ENCODE measurements at regions not wholly inside any gene's neighbourhood (a gene's known extent, or its start where the extent isn't known, plus 50 kb on each side); places are given as distances from the start of the nearest gene placed in this dataset.
A peak's percentile ranks its signal among the peaks of the same experiment; 100 is the strongest.

DNA sequence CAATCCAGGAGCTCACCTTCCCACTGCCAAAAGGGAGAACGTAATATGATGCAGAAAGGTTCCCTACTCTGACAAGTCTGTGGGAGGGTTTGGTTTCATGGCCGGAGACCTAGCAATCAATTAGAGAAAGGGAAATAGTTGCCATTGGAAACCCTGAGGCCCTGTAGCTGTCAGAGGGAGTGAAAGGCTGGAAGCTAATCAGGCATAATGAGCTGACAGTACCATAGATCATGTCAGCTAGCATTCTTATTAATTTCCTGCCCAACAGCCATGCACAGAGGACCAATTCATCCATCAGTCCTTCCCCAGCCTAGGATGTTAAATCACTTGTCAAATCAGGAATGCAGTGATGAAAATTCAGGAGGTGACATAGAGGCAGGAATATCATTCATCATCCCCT lies 527.3 kb downstream of the PLPP3 start:
- H3K36me3 Mint-ChIP-seq (ENCODE audit: low read depth), result peaks cover 5% of the 10 kb centered on the region
- no peak for TF ChIP-seq CTCF (IDR thresholded peaks at IDR 0.05)
- peaks cover 30% of the 10 kb centered on the region for H3K4me1 Mint-ChIP-seq
- peak; percentile 20 for DNase-seq
- no peak overlapping the region for H3K4me3 Mint-ChIP-seq
- peaks cover 20% of the 10 kb centered on the region for H3K9me3 Mint-ChIP-seq
- H3K27ac Mint-ChIP-seq, result peak overlapping the region; percentile 4
- H3K27me3 Mint-ChIP-seq (ENCODE audit: low read depth, poor library complexity), result no peaks in the 10 kb centered on the region

- Mint-ChIP-seq H3K27ac (no peak overlapping the region), H3K4me3 (no peak overlapping the region), H3K9me3 (peaks cover 20% of the 10 kb centered on the region), H3K27me3 (ENCODE audit: low read depth, poor library complexity) (no peaks in the 10 kb centered on the region), H3K4me1 (peaks cover 30% of the 10 kb centered on the region), H3K36me3 (ENCODE audit: low read depth) (peaks cover 5% of the 10 kb centered on the region)
- TF ChIP-seq CTCF (IDR thresholded peaks at IDR 0.05), result no peak
- DNase-seq, result no peak
Observed at GRCh38 chr1:56050911-56051310, 528.5 kb downstream of the PLPP3 start.

DNA sequence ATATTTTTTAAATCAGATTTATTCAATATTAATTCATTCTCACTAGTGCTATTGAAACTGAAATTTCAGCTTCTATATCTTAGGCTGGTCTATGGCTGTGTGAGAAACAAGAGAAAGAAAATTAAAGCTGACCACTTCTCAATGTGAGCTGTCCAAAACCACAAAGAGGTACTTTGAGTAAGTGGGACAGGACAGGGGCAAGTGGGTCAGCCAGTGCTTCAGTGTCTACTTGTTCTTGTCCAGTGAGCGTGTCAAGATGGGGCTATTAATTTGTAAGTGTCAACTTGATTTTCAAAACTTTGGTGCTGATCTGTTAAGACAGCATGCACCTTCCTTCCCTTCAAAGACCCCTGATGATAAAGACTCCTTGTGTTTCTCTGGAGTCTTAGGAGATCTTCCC lies 533.9 kb downstream of the PLPP3 start:
- H3K36me3 Mint-ChIP-seq (ENCODE audit: low read depth), result peaks cover 5% of the 10 kb centered on the region
- H3K4me3 Mint-ChIP-seq, result no peak overlapping the region
- peaks cover 7% of the 10 kb centered on the region for H3K4me1 Mint-ChIP-seq
- peaks cover 12% of the 10 kb centered on the region for H3K9me3 Mint-ChIP-seq
- DNase-seq, result no peak
- TF ChIP-seq CTCF (IDR thresholded peaks at IDR 0.05), result no peak
- peaks cover 8% of the 10 kb centered on the region for H3K27me3 Mint-ChIP-seq (ENCODE audit: low read depth, poor library complexity)
- no peak overlapping the region for H3K27ac Mint-ChIP-seq

GRCh38 chr1:56045062-56045461 lies 534.3 kb downstream of the PLPP3 start:
- no peak overlapping the region for H3K4me3 Mint-ChIP-seq
- DNase-seq, result no peak
- peaks cover 7% of the 10 kb centered on the region for H3K4me1 Mint-ChIP-seq
- TF ChIP-seq CTCF (IDR thresholded peaks at IDR 0.05), result no peak
- H3K27me3 Mint-ChIP-seq (ENCODE audit: low read depth, poor library complexity), result peaks cover 8% of the 10 kb centered on the region
- no peak overlapping the region for H3K27ac Mint-ChIP-seq
- peaks cover 5% of the 10 kb centered on the region for H3K36me3 Mint-ChIP-seq (ENCODE audit: low read depth)
- H3K9me3 Mint-ChIP-seq, result peaks cover 8% of the 10 kb centered on the region

DNA sequence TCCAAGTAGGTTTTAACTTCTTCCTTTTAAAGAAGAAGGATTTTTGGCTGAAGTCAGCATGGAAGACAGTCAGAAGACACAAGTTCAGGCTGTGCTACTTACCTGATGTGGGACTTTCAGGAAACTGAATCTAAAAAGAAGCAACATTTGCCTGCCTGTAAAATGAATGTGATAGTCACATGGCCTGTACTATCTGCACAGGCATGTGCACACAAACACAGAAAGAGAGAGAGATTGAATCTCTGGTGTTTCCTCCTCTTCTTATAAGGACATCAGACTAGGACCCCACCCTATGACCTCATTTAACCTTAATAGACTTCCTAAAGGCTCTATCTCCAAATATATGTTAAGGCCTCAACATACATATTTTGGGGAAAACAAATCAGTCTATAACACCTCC lies 542.9 kb downstream of the PLPP3 start:
- H3K4me3 Mint-ChIP-seq, result no peak overlapping the region
- TF ChIP-seq CTCF (IDR thresholded peaks at IDR 0.05), result no peak
- H3K36me3 Mint-ChIP-seq (ENCODE audit: low read depth), result no peaks in the 10 kb centered on the region
- H3K9me3 Mint-ChIP-seq, result peaks cover 8% of the 10 kb centered on the region
- no peak overlapping the region for H3K27ac Mint-ChIP-seq
- no peak for DNase-seq
- H3K27me3 Mint-ChIP-seq (ENCODE audit: low read depth, poor library complexity), result peaks cover 6% of the 10 kb centered on the region
- H3K4me1 Mint-ChIP-seq, result no peaks in the 10 kb centered on the region

- Mint-ChIP-seq H3K4me3 (no peak overlapping the region), H3K4me1 (no peaks in the 10 kb centered on the region), H3K27ac (no peak overlapping the region), H3K36me3 (ENCODE audit: low read depth) (no peaks in the 10 kb centered on the region), H3K9me3 (peaks cover 8% of the 10 kb centered on the region), H3K27me3 (ENCODE audit: low read depth, poor library complexity) (peaks cover 6% of the 10 kb centered on the region)
- no peak for DNase-seq
- no peak for TF ChIP-seq CTCF (IDR thresholded peaks at IDR 0.05)
Observed at GRCh38 chr1:56034847-56035481, 544.4 kb downstream of the PLPP3 start.

Measured in nephron progenitor cell (in vitro differentiated cells).